ENCODE measurements at regions not wholly inside any gene's neighbourhood (a gene's known extent, or its start where the extent isn't known, plus 50 kb on each side); places are given as distances from the start of the nearest gene placed in this dataset.

DNA sequence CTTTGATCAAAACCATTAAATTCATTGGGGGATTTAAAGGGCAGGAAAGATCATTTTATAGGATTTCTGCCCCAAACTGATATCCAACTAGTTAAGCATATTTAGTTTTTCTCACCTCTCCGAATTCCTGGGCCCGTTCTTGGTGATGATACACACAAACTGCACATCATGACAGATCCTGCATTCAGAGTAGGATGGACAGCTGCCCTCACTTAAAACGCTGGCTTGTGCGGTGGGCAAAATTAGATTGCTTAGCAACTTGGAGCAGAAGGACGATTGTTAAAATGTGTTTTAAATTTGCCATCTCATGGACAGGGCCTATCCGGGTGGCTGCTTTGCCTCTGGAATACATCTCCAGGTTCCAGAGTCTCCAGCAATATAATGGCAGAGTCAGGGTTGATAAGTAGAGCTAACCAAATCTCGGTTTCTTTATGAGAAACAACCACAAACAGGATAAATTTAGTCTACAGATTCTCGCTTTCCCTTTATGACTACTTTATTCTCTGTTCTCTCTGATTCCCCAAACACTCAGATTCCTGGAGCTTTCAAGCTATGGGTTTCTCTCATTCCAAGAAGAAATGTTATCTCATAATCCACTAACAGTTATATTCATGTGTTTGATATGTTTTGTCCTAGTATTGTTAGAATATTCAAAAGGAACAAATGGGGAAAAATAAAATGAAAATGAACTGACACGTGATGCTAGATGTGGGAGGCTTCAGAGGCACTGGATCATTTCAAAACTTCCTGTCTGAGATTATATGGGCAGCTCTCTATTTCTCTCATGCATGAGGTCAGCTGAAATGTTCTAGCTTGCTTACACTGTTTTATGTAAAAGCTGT, 1014.1 kb upstream of the SEMA6D start:
- Histone ChIP-seq H3K27me3 (ENCODE audit: insufficient read depth, low read length) (no peaks in the 10 kb centered on the region), H3F3A (ENCODE audit: insufficient read depth, low read length) (no peaks in the 10 kb centered on the region), H3K4me3 (ENCODE audit: low read depth, low read length, poor library complexity, severe bottlenecking) (no peak overlapping the region), H3K4me1 (ENCODE audit: insufficient read depth, low read length, severe bottlenecking) (no peaks in the 10 kb centered on the region), H4K20me1 (ENCODE audit: insufficient read depth, low read length) (no peaks in the 10 kb centered on the region), H3K36me3 (ENCODE audit: insufficient read depth, low read length) (no peaks in the 10 kb centered on the region), H3K79me2 (ENCODE audit: insufficient read depth, low read length) (no peaks in the 10 kb centered on the region), H3K9me2 (ENCODE audit: low read depth, low read length) (no peaks in the 10 kb centered on the region), H2AFZ (ENCODE audit: low read length) (no peak overlapping the region), H3K9ac (ENCODE audit: low read length) (no peak overlapping the region), H3K4me2 (ENCODE audit: low read length) (no peak overlapping the region), H3K27ac (ENCODE audit: low read depth, low read length, poor library complexity, severe bottlenecking) (no peak overlapping the region), H3K9me3 (ENCODE audit: low read length) (no peaks in the 10 kb centered on the region)
- TF ChIP-seq, protein P1, sequence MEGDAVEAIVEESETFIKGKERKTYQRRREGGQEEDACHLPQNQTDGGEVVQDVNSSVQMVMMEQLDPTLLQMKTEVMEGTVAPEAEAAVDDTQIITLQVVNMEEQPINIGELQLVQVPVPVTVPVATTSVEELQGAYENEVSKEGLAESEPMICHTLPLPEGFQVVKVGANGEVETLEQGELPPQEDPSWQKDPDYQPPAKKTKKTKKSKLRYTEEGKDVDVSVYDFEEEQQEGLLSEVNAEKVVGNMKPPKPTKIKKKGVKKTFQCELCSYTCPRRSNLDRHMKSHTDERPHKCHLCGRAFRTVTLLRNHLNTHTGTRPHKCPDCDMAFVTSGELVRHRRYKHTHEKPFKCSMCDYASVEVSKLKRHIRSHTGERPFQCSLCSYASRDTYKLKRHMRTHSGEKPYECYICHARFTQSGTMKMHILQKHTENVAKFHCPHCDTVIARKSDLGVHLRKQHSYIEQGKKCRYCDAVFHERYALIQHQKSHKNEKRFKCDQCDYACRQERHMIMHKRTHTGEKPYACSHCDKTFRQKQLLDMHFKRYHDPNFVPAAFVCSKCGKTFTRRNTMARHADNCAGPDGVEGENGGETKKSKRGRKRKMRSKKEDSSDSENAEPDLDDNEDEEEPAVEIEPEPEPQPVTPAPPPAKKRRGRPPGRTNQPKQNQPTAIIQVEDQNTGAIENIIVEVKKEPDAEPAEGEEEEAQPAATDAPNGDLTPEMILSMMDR (IDR thresholded peaks at IDR 0.05; ENCODE audit: low read length) = no peak
- TF ChIP-seq EZH2 (IDR thresholded peaks at IDR 0.05; ENCODE audit: borderline replicate concordance, low read length) = no peak

DNA sequence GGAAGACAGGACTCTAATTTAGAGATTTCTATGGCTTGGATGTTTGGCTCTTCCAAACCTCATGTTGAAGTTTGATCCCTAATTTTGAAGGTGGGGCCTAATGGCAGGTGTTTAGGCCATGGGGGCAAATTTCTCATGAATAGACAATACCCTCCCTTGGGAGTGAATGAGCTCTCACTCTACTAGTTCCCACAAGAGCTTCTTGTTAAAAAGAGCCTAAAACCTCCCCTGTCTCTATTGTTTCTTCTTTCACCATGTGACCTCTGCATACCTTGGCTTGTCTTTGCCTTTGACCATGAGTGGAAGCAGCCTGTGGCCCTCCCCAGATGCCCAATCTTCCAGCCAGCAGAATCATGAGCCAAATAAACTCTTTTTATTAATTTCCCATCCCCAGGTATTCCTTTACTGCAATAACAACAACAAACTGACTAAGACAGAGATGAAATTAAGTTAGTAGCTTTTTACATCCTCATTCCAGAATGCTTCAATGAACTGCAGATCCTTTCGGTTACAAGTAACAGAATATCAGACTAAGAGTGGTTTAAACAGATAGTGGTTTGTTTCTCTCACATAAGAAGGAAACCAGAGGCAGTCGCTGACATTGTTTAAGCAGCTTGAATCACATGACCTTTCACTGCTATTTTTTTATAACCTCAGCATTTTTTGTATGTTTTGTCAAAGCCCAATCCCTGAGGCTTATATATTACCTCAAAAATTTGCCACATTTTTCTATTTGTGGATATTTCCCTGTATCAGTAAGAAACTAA, 1013.3 kb upstream of the SEMA6D start:
- Histone ChIP-seq H3K4me3 (ENCODE audit: low read depth, low read length, poor library complexity, severe bottlenecking) (no peak overlapping the region), H3K27me3 (ENCODE audit: insufficient read depth, low read length) (no peaks in the 10 kb centered on the region), H3K36me3 (ENCODE audit: insufficient read depth, low read length) (no peaks in the 10 kb centered on the region), H3K27ac (ENCODE audit: low read depth, low read length, poor library complexity, severe bottlenecking) (no peak overlapping the region), H4K20me1 (ENCODE audit: insufficient read depth, low read length) (no peaks in the 10 kb centered on the region), H3F3A (ENCODE audit: insufficient read depth, low read length) (no peaks in the 10 kb centered on the region), H3K9me2 (ENCODE audit: low read depth, low read length) (no peaks in the 10 kb centered on the region), H3K4me2 (ENCODE audit: low read length) (no peak overlapping the region), H3K9me3 (ENCODE audit: low read length) (no peaks in the 10 kb centered on the region), H3K4me1 (ENCODE audit: insufficient read depth, low read length, severe bottlenecking) (no peaks in the 10 kb centered on the region), H2AFZ (ENCODE audit: low read length) (no peak overlapping the region), H3K9ac (ENCODE audit: low read length) (no peak overlapping the region), H3K79me2 (ENCODE audit: insufficient read depth, low read length) (no peaks in the 10 kb centered on the region)
- TF ChIP-seq EZH2 (IDR thresholded peaks at IDR 0.05; ENCODE audit: borderline replicate concordance, low read length) = no peak
- TF ChIP-seq, protein P1 (IDR thresholded peaks at IDR 0.05; ENCODE audit: low read length) = no peak

DNA sequence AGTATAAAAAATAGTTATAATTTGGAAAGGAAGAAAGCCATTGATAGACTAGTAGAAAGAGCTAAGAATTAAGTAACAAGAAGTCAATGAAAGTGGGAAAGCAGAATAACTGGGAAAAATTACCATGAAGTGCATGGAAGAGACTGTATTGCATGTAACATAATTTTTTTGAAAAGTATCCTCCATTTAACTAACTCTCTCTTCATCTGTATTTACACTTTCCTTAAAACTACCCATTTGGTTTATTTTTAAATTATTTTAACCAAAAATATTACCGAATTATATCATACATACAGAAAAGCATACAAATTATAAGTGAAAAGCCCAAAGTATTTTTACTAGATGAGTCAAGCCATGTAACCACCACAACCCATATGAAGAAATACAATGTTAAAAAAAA, 1009.9 kb upstream of the SEMA6D start:
- Histone ChIP-seq H3K4me1 (ENCODE audit: insufficient read depth, low read length, severe bottlenecking) (no peaks in the 10 kb centered on the region), H3K27ac (ENCODE audit: low read depth, low read length, poor library complexity, severe bottlenecking) (no peak overlapping the region), H2AFZ (ENCODE audit: low read length) (no peak overlapping the region), H3K9me3 (ENCODE audit: low read length) (no peaks in the 10 kb centered on the region), H3K36me3 (ENCODE audit: insufficient read depth, low read length) (no peaks in the 10 kb centered on the region), H3K79me2 (ENCODE audit: insufficient read depth, low read length) (no peaks in the 10 kb centered on the region), H3K27me3 (ENCODE audit: insufficient read depth, low read length) (no peaks in the 10 kb centered on the region), H4K20me1 (ENCODE audit: insufficient read depth, low read length) (no peaks in the 10 kb centered on the region), H3K4me3 (ENCODE audit: low read depth, low read length, poor library complexity, severe bottlenecking) (no peak overlapping the region), H3K9ac (ENCODE audit: low read length) (no peak overlapping the region), H3F3A (ENCODE audit: insufficient read depth, low read length) (no peaks in the 10 kb centered on the region), H3K4me2 (ENCODE audit: low read length) (no peak overlapping the region), H3K9me2 (ENCODE audit: low read depth, low read length) (no peaks in the 10 kb centered on the region)
- TF ChIP-seq, protein P1 (IDR thresholded peaks at IDR 0.05; ENCODE audit: low read length) = no peak
- no peak for TF ChIP-seq EZH2 (IDR thresholded peaks at IDR 0.05; ENCODE audit: borderline replicate concordance, low read length)
